Neural crest cell (in vitro differentiated cells): ENCODE measurements at regions not wholly inside any gene's neighbourhood (a gene's known extent, or its start where the extent isn't known, plus 50 kb on each side); places are given as distances from the start of the nearest gene placed in this dataset.
A peak's percentile ranks its signal among the peaks of the same experiment; 100 is the strongest.

ENCODE experiments used
- DNase-seq: peaks from one replicate; pipeline ENCODE4 v3.0.0; 2021; ENCODE audit warnings: low read depth, mixed read lengths, low spot score
- H3K27ac Mint-ChIP-seq: one replicate; pipeline ENCODE4 v1.8.0; 2021; ENCODE audit warnings: mild to moderate bottlenecking, mixed read lengths; ENCODE audit not compliant: unreplicated experiment
- H3K27me3 Mint-ChIP-seq: 2 replicates; pipeline ENCODE4 v1.8.0; 2021; ENCODE audit warnings: low read depth, mild to moderate bottlenecking, mixed read lengths
- H3K36me3 Mint-ChIP-seq: 2 replicates; pipeline ENCODE4 v1.8.0; 2021; ENCODE audit warnings: low read depth, mild to moderate bottlenecking, mixed read lengths
- H3K4me1 Mint-ChIP-seq: 2 replicates; pipeline ENCODE4 v1.8.0; 2021; ENCODE audit warnings: mixed read lengths
- H3K4me3 Mint-ChIP-seq: one replicate; pipeline ENCODE4 v1.8.0; 2021; ENCODE audit warnings: mild to moderate bottlenecking, mixed read lengths
- H3K9me3 Mint-ChIP-seq: 2 replicates; pipeline ENCODE4 v1.8.0; 2021; ENCODE audit warnings: mixed read lengths
- TF ChIP-seq, protein P1 (sequence below): fragments of 200-600 bp; sonication (generic); conservative IDR thresholded peaks from 2 replicates; pipeline ENCODE4 v1.5.0; 2021; ENCODE audit warnings: antibody characterized with exemption, mild to moderate bottlenecking

DNA sequence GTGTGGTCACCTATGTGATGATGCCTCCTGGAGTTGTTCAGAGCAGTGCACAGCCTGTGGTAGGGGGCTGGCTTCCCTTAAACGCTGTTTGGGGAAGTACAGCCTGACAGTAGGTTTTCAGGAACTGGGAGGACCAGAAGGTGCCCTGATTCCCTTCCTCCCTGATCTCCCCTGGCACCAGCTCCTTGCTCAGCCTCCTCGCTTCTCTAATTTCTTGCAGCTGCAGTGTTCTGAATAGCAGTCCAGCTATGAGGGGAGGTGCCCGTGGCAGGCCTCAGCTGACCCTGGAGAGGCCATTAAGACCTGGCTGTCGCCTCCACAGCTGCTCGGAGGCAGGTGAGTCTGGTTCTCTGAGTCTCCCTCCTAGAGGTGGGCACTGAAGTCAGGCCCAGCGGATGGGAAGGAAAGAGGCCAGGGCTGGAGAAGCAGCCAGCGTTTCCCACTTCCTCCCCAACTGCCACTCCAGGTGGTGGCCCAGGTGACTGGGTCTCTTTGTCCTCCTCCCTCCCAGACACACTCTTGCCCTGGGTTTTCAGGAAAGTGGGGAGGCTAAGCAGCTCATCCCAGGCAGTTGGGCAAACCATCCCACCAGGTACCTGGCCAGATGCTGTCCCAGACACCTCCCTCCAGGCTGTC lies 52.0 kb upstream of the RPL11 start:
- TF ChIP-seq, protein P1, sequence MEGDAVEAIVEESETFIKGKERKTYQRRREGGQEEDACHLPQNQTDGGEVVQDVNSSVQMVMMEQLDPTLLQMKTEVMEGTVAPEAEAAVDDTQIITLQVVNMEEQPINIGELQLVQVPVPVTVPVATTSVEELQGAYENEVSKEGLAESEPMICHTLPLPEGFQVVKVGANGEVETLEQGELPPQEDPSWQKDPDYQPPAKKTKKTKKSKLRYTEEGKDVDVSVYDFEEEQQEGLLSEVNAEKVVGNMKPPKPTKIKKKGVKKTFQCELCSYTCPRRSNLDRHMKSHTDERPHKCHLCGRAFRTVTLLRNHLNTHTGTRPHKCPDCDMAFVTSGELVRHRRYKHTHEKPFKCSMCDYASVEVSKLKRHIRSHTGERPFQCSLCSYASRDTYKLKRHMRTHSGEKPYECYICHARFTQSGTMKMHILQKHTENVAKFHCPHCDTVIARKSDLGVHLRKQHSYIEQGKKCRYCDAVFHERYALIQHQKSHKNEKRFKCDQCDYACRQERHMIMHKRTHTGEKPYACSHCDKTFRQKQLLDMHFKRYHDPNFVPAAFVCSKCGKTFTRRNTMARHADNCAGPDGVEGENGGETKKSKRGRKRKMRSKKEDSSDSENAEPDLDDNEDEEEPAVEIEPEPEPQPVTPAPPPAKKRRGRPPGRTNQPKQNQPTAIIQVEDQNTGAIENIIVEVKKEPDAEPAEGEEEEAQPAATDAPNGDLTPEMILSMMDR: no peak
- Mint-ChIP-seq H3K27me3 (no peaks in the 10 kb centered on the region), H3K4me1 (peaks cover 28% of the 10 kb centered on the region), H3K4me3 (no peak overlapping the region), H3K9me3 (no peaks in the 10 kb centered on the region), H3K36me3 (no peaks in the 10 kb centered on the region), H3K27ac (no peak overlapping the region)
- DNase-seq: no peak

- Mint-ChIP-seq H3K27ac (no peak overlapping the region), H3K27me3 (no peaks in the 10 kb centered on the region), H3K4me1 (peaks cover 27% of the 10 kb centered on the region), H3K9me3 (no peaks in the 10 kb centered on the region), H3K36me3 (no peaks in the 10 kb centered on the region), H3K4me3 (no peak overlapping the region)
- no peak for DNase-seq
- TF ChIP-seq, protein P1: no peak
These were observed 52.8 kb upstream of the RPL11 start for GRCh38 chr1:23638786-23639241.

DNA sequence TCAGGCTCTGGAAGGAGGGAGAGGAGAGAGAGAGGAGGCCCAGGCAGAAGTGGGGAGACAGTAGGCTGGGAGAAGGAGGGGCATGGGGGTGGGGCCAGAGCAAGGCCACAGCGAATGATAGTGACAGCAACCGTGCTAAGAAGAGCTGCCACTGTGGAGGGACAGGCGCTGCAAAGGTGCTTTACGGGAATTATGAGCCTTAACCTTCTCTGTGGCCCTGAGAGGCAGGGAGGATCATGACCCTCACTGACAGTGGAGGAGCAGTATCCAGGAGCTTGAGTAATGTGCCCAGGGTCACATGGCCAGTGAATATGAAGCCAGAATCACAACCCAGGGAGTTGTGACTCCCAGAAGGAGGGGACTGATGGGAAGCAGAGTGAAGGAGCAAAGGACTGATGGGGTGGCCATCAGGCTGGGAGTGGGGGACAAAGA lies 53.4 kb upstream of the RPL11 start:
- DNase-seq: no peak
- no peaks in the 10 kb centered on the region for H3K36me3 Mint-ChIP-seq
- H3K27ac Mint-ChIP-seq: no peak overlapping the region
- no peak overlapping the region for H3K4me3 Mint-ChIP-seq
- H3K9me3 Mint-ChIP-seq: no peaks in the 10 kb centered on the region
- TF ChIP-seq, protein P1: no peak
- H3K4me1 Mint-ChIP-seq: peaks cover 24% of the 10 kb centered on the region
- H3K27me3 Mint-ChIP-seq: no peaks in the 10 kb centered on the region

DNA sequence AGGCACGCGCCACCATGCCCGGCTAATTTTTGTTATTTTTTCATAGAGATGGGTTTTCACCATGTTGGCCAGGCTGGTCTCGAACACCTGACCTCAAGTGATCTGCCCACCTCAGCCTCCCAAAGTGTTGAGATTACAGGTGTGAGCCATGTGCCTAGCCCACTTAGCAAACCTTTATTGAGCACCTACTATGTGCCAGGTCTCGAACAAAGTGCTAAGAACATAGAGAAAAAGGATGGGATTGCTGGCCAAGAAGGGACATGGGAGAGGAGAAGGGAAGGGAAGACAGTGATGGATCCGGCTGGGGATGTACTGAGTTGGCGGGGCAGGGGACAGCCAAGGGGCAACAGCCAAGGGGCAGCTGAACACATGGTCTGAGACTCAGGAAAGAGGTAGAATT lies 55.6 kb upstream of the RPL11 start:
- Mint-ChIP-seq H3K27me3 (no peaks in the 10 kb centered on the region), H3K27ac (peak overlapping the region; percentile 75), H3K9me3 (no peaks in the 10 kb centered on the region), H3K36me3 (no peaks in the 10 kb centered on the region), H3K4me1 (peaks cover 24% of the 10 kb centered on the region), H3K4me3 (no peak overlapping the region)
- TF ChIP-seq, protein P1: no peak
- DNase-seq: no peak

GRCh38 chr1:23634840-23635651 lies 56.6 kb upstream of the RPL11 start:
- H3K4me3 Mint-ChIP-seq: no peak overlapping the region
- TF ChIP-seq, protein P1: peak; percentile 91
- H3K27me3 Mint-ChIP-seq: no peaks in the 10 kb centered on the region
- peak; percentile 57 for DNase-seq
- no peaks in the 10 kb centered on the region for H3K9me3 Mint-ChIP-seq
- peaks cover 24% of the 10 kb centered on the region for H3K4me1 Mint-ChIP-seq
- peak overlapping the region; percentile 54 for H3K27ac Mint-ChIP-seq
- H3K36me3 Mint-ChIP-seq: no peaks in the 10 kb centered on the region
